Thyroid gland (tissue), 4 donors: ENCODE measurements at regions not wholly inside any gene's neighbourhood (a gene's known extent, or its start where the extent isn't known, plus 50 kb on each side); places are given as distances from the start of the nearest gene placed in this dataset.

Experiments
- DNase-seq, 2 donors: peaks; one replicate each; pipeline ENCODE4 v3.0.0-alpha.2; 2019
- H3K27ac ChIP-seq, 3 donors: fragments of 200-600 bp; sonication (generic); 1 replicate in 2 of 3; 2 replicates in 1 of 3; pipeline ENCODE4 v1.5.1; 2016 to 2019; ENCODE audit warnings: mild to moderate bottlenecking in 1 of 3, moderate library complexity in 1 of 3
- H3K27me3 ChIP-seq: fragments of 200-600 bp; sonication (generic); one replicate; pipeline ENCODE4 v1.5.1; 2019
- H3K36me3 ChIP-seq, 2 donors: fragments of 200-600 bp; sonication (generic); one replicate each; pipeline ENCODE4 v1.5.1; 2016 to 2019
- H3K4me1 ChIP-seq, 2 donors: fragments of 200-600 bp; sonication (generic); one replicate each; pipeline ENCODE4 v1.5.1; 2017 to 2019
- H3K4me3 ChIP-seq, 3 donors: fragments of 200-600 bp; sonication (generic); replicated peaks in 1 of 3; 1 replicate in 2 of 3; 2 replicates in 1 of 3; pipeline ENCODE4 v1.5.1; 2016; ENCODE audit warnings: mild to moderate bottlenecking in 1 of 3
- H3K9me3 ChIP-seq: fragments of 200-600 bp; sonication (generic); one replicate; pipeline ENCODE4 v1.5.1; 2017
- CTCF ChIP-seq, 6 experiments: fragments of 200-600 bp in 3 of 6; fragments of 450-650 bp in 3 of 6; sonication (generic) in 3 of 6; IDR thresholded peaks; one replicate each; pipeline ENCODE4 v1.5.1; 2016 to 2019; ENCODE audit warnings: antibody characterized with exemption in 6 of 6, mild to moderate bottlenecking in 2 of 6, inconsistent platforms in 1 of 6, moderate library complexity in 1 of 6
- POLR2A ChIP-seq, 2 donors: fragments of 450-650 bp; IDR thresholded peaks; one replicate each; pipeline ENCODE4 v1.6.1; 2017; ENCODE audit warnings: antibody characterized with exemption in 2 of 2, mild to moderate bottlenecking in 2 of 2, moderate library complexity in 1 of 2
- WGBS, 2 donors: methylation state at CpG; one replicate each; pipeline ENCODE4 v1.1.5; 2017; 5-methylcytosine and 5-hydroxymethylcytosine counted together
- intact Hi-C: fragments of 100-400 bp; cut with DNase I; formaldehyde crosslinking; loops from one replicate; pipeline ENCODE4 v1.15.1; 2023

- TF ChIP-seq POLR2A (IDR thresholded peaks at IDR 0.05) = no peak
- no peak for TF ChIP-seq CTCF (IDR thresholded peaks at IDR 0.05)
- 84 to 89% methylated on average over 5 of the region's 5 CpGs for WGBS, 2 donors
- intact Hi-C loops = no loop called here
These were observed 253.3 kb downstream of the KLF6 start for GRCh38 chr10:3531670-3532069.

GRCh38 chr10:3530783-3531645 is 254.0 kb downstream of the KLF6 start:
- no peak overlapping the region for H3K27ac ChIP-seq
- intact Hi-C loops = no loop called here
- 85 to 88% methylated on average over 16 of the region's 16 CpGs for WGBS, 2 donors
- no peaks in the 10 kb centered on the region for H3K36me3 ChIP-seq
- TF ChIP-seq POLR2A (IDR thresholded peaks at IDR 0.05) = no peak
- TF ChIP-seq CTCF (IDR thresholded peaks at IDR 0.05) = no peak
- no peak overlapping the region for H3K4me3 ChIP-seq
- no peaks in the 10 kb centered on the region for H3K27me3 ChIP-seq
- DNase-seq = no peak
- no peaks in the 10 kb centered on the region for H3K9me3 ChIP-seq
- H3K4me1 ChIP-seq = peaks cover 0 to 6% of the 10 kb centered on the region in 2 donors

More at GRCh38 chr10:3531670-3532069, 253.3 kb downstream of the KLF6 start:
- no peak for DNase-seq
- Histone ChIP-seq H3K27me3 (no peaks in the 10 kb centered on the region), H3K4me3 (no peak overlapping the region), H3K4me1 (peaks cover 0 to 6% of the 10 kb centered on the region in 2 donors), H3K9me3 (no peaks in the 10 kb centered on the region), H3K27ac (no peak overlapping the region), H3K36me3 (no peaks in the 10 kb centered on the region)

DNA sequence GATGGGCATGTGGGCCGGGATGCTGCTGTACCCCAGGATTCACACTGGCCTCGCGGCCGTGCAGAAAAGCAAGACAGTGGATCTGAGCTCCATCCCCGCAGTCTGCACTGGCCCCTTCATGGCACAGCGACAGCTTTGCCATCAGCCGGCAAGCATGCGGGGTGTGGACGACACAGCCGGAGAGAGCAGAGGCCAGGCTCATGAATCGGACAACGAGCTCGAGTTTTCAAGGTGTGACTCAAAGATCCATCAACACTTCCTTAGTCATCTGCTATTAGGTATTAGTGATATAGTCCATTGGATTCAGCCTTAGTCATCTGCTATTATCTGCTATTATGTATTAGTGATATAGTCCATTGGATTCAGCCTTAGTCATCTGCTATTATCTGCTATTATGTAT is 254.7 kb downstream of the KLF6 start:
- intact Hi-C loops = no loop called here
- H3K27ac ChIP-seq = no peak overlapping the region

GRCh38 chr10:3529691-3530090 is 255.3 kb downstream of the KLF6 start:
- TF ChIP-seq CTCF (IDR thresholded peaks at IDR 0.05) = no peak
- no peak for TF ChIP-seq POLR2A (IDR thresholded peaks at IDR 0.05)
- no peaks in the 10 kb centered on the region for H3K9me3 ChIP-seq
- no peak for DNase-seq
- H3K27ac ChIP-seq = no peak overlapping the region
- intact Hi-C loops = no loop called here
- no peaks in the 10 kb centered on the region for H3K27me3 ChIP-seq
- H3K4me1 ChIP-seq = peaks cover 0 to 6% of the 10 kb centered on the region in 2 donors
- 87 to 88% methylated on average over 11 of the region's 11 CpGs for WGBS, 2 donors
- H3K4me3 ChIP-seq = no peak overlapping the region
- no peaks in the 10 kb centered on the region for H3K36me3 ChIP-seq

More for the DNA sequence above, 254.7 kb downstream of the KLF6 start:
- Histone ChIP-seq H3K27me3 (no peaks in the 10 kb centered on the region), H3K4me3 (no peak overlapping the region), H3K4me1 (peaks cover 0 to 6% of the 10 kb centered on the region in 2 donors), H3K9me3 (no peaks in the 10 kb centered on the region), H3K36me3 (no peaks in the 10 kb centered on the region)
- no peak for DNase-seq
- TF ChIP-seq POLR2A (IDR thresholded peaks at IDR 0.05) (no peak), CTCF (IDR thresholded peaks at IDR 0.05) (no peak)
- 97 to 99% methylated on average over 13 of the region's 13 CpGs for WGBS, 2 donors

- no peak for DNase-seq
- H3K4me1 ChIP-seq = peaks cover 0 to 6% of the 10 kb centered on the region in 2 donors
- peak overlapping the region in 1 of 3 donors; percentile 49 for H3K27ac ChIP-seq
- WGBS, 2 donors = 89 to 90% methylated on average over 10 of the region's 10 CpGs
- H3K27me3 ChIP-seq = no peaks in the 10 kb centered on the region
- H3K9me3 ChIP-seq = no peaks in the 10 kb centered on the region
- H3K36me3 ChIP-seq = no peaks in the 10 kb centered on the region
- intact Hi-C loops = no loop called here
- H3K4me3 ChIP-seq = no peak overlapping the region
- TF ChIP-seq CTCF (IDR thresholded peaks at IDR 0.05) (no peak), POLR2A (IDR thresholded peaks at IDR 0.05) (no peak)
These were observed 256.1 kb downstream of the KLF6 start for GRCh38 chr10:3528823-3529403.
